H1 (cell line): ENCODE measurements at regions not wholly inside any gene's neighbourhood (a gene's known extent, or its start where the extent isn't known, plus 50 kb on each side); places are given as distances from the start of the nearest gene placed in this dataset.

Experiments
- CTCF ChIA-PET: fragments of 300-600 bp; sonication (Branson Sonifier 250); formaldehyde crosslinking; loops from one replicate; lab custom pipeline; 2021; ENCODE audit not compliant: partially characterized antibody; lab: Charles Lee
- POLR2A ChIA-PET: fragments of 300-600 bp; sonication (Branson Sonifier 250); formaldehyde crosslinking; loops from one replicate; lab custom pipeline; 2021; ENCODE audit warnings: inconsistent platforms; ENCODE audit not compliant: partially characterized antibody; lab: Charles Lee
- DNase-seq, 2 experiments: peaks; one replicate each; pipeline versions ENCODE4 v3.0.0 to v3.0.0-alpha.2; 2010 to 2022; ENCODE audit warnings: low spot score in 2 of 2, low read depth in 1 of 2, mixed read lengths in 1 of 2
- FAIRE-seq: peaks from 2 replicates; lab custom pipeline; 2011; peaks lifted over from hg19 to GRCh38; lab: Jason Lieb, UNC
- H2AFZ ChIP-seq: 2 replicates; pipeline ENCODE4 v1.8.1; 2012; ENCODE audit warnings: low read length, inconsistent platforms
- H2AK5ac ChIP-seq: 2 replicates; pipeline ENCODE4 v1.6.1; 2013; ENCODE audit warnings: low read depth, low read length
- H2BK120ac ChIP-seq: replicated peaks from 2 replicates; pipeline ENCODE3; 2013; ENCODE audit warnings: low read depth, low read length, inconsistent platforms
- H2BK12ac ChIP-seq: 2 replicates; pipeline ENCODE4 v1.6.1; 2013; ENCODE audit warnings: low read depth, low read length
- H2BK15ac ChIP-seq: 2 replicates; pipeline ENCODE4 v1.6.1; 2013; ENCODE audit warnings: low read length
- H2BK20ac ChIP-seq: 2 replicates; pipeline ENCODE4 v1.6.1; 2013; ENCODE audit warnings: low read length
- H2BK5ac ChIP-seq: 2 replicates; pipeline ENCODE4 v1.6.1; 2013; ENCODE audit warnings: low read depth, low read length
- H3K14ac ChIP-seq: 2 replicates; pipeline ENCODE4 v1.6.1; 2013; ENCODE audit warnings: inconsistent platforms; ENCODE audit not compliant: insufficient read length
- H3K18ac ChIP-seq: 2 replicates; pipeline ENCODE4 v1.6.1; 2013; ENCODE audit warnings: low read length; ENCODE audit errors: extremely low read depth
- H3K23ac ChIP-seq: 2 replicates; pipeline ENCODE4 v1.6.1; 2013; ENCODE audit warnings: inconsistent platforms; ENCODE audit not compliant: insufficient read length
- H3K23me2 ChIP-seq: 2 replicates; pipeline ENCODE4 v1.6.1; 2013; ENCODE audit warnings: low read depth, low read length
- H3K27ac ChIP-seq: 2 replicates; pipeline ENCODE4 v1.6.1; 2011; ENCODE audit warnings: low read depth, low read length, inconsistent platforms
- H3K27me3 ChIP-seq, 4 experiments: replicated peaks in 1 of 4; 1 replicate in 1 of 4; 2 replicates in 3 of 4; pipeline versions ENCODE4 v1.6.1 to v1.8.1; 2011 to 2013; ENCODE audit warnings: low read length in 3 of 4, mild to moderate bottlenecking in 3 of 4, inconsistent platforms in 2 of 4, mixed read lengths in 2 of 4, moderate library complexity in 1 of 4; ENCODE audit not compliant: control insufficient read depth in 3 of 4, insufficient read depth in 3 of 4; ENCODE audit errors: extremely low read depth in 1 of 4
- H3K36me3 ChIP-seq, 4 experiments: 2 replicates each; pipeline versions ENCODE4 v1.6.1 to v1.8.1; 2011 to 2013; ENCODE audit warnings: mild to moderate bottlenecking in 4 of 4, low read length in 3 of 4, moderate library complexity in 2 of 4, control low read depth in 1 of 4, inconsistent platforms in 1 of 4; ENCODE audit not compliant: insufficient read depth in 4 of 4, control insufficient read depth in 2 of 4
- H3K4ac ChIP-seq: replicated peaks from 2 replicates; pipeline ENCODE3; 2013; ENCODE audit warnings: low read length, low read depth, mixed read lengths, inconsistent platforms; ENCODE audit not compliant: insufficient read length
- H3K4me1 ChIP-seq, 4 experiments: replicated peaks in 1 of 4; 1 replicate in 1 of 4; 2 replicates in 3 of 4; pipeline versions ENCODE4 v1.6.1 to v1.8.1; 2011 to 2013; ENCODE audit warnings: low read length in 3 of 4, inconsistent platforms in 2 of 4, mixed read lengths in 1 of 4; ENCODE audit not compliant: insufficient read depth in 4 of 4, control insufficient read depth in 3 of 4
- H3K4me2 ChIP-seq, 2 experiments: 2 replicates each; pipeline versions ENCODE4 v1.6.1 to v1.8.1; 2011 to 2013; ENCODE audit warnings: low read depth in 2 of 2, low read length in 2 of 2, control low read depth in 1 of 2, inconsistent platforms in 1 of 2, mild to moderate bottlenecking in 1 of 2; ENCODE audit not compliant: insufficient read depth in 1 of 2
- H3K4me3 ChIP-seq, 4 experiments: fragments of 200-600, 300-600 bp in 1 of 4; sonication (generic), shearing (Covaris generic), sonication (Bioruptor Twin) in 1 of 4; 2 replicates each; pipeline versions ENCODE4 v1.5.1 to v1.8.1; 2011 to 2016; ENCODE audit warnings: low read length in 4 of 4, low read depth in 3 of 4, control low read depth in 2 of 4, inconsistent platforms in 2 of 4, mild to moderate bottlenecking in 2 of 4, mixed read lengths in 1 of 4, moderate library complexity in 1 of 4; ENCODE audit not compliant: insufficient read depth in 2 of 4; ENCODE audit errors: extremely low read depth in 1 of 4
- H3K56ac ChIP-seq: replicated peaks from 2 replicates; pipeline ENCODE3; 2013; ENCODE audit warnings: low read depth, mild to moderate bottlenecking, mixed read lengths, low read length, inconsistent platforms; ENCODE audit not compliant: insufficient read length
- H3K79me1 ChIP-seq: 2 replicates; pipeline ENCODE4 v1.6.1; 2013; ENCODE audit warnings: low read depth, low read length, control low read depth
- H3K79me2 ChIP-seq, 2 experiments: 2 replicates each; pipeline versions ENCODE4 v1.6.1 to v1.8.1; 2012 to 2013; ENCODE audit warnings: low read length in 2 of 2, mild to moderate bottlenecking in 2 of 2, inconsistent platforms in 1 of 2; ENCODE audit not compliant: insufficient read depth in 2 of 2, control insufficient read depth in 1 of 2
- H3K9ac ChIP-seq, 4 experiments: replicated peaks in 1 of 4; 1 replicate in 1 of 4; 2 replicates in 3 of 4; pipeline versions ENCODE4 v1.6.1 to v1.8.1; 2011 to 2013; ENCODE audit warnings: low read depth in 3 of 4, low read length in 3 of 4, control low read depth in 2 of 4, mild to moderate bottlenecking in 2 of 4, moderate library complexity in 2 of 4, inconsistent platforms in 1 of 4; ENCODE audit errors: extremely low read depth in 1 of 4
- H3K9me3 ChIP-seq, 2 experiments: 2 replicates each; pipeline versions ENCODE4 v1.6.1 to v1.8.1; 2012 to 2013; ENCODE audit warnings: mild to moderate bottlenecking in 2 of 2, moderate library complexity in 2 of 2, control low read depth in 1 of 2, inconsistent platforms in 1 of 2, low read depth in 1 of 2, low read length in 1 of 2, mixed read lengths in 1 of 2; ENCODE audit not compliant: insufficient read depth in 2 of 2
- H4K20me1 ChIP-seq, 2 experiments: replicated peaks in 1 of 2; 2 replicates each; pipeline versions ENCODE3 to v1.8.1; 2011 to 2013; ENCODE audit warnings: inconsistent platforms in 2 of 2, low read length in 2 of 2, mild to moderate bottlenecking in 1 of 2; ENCODE audit not compliant: insufficient read depth in 2 of 2, control insufficient read depth in 1 of 2
- H4K5ac ChIP-seq: 2 replicates; pipeline ENCODE4 v1.6.1; 2013; ENCODE audit warnings: low read length, low read depth, mixed read lengths, inconsistent platforms; ENCODE audit not compliant: insufficient read length
- H4K8ac ChIP-seq: 2 replicates; pipeline ENCODE4 v1.8.0; 2013; ENCODE audit warnings: mild to moderate bottlenecking, moderate library complexity, low read length, inconsistent platforms; ENCODE audit not compliant: insufficient read depth; ENCODE audit errors: extremely low read depth
- H4K91ac ChIP-seq: replicated peaks from 2 replicates; pipeline ENCODE3; 2013; ENCODE audit warnings: low read length, mixed read lengths, inconsistent platforms; ENCODE audit not compliant: insufficient read length
- CBX8 ChIP-seq: fragments of 300-800, 300-1000 bp; sonication (generic); IDR thresholded peaks from 2 replicates; pipeline ENCODE4 v1.7.1; 2016; ENCODE audit warnings: low read depth, low read length, borderline replicate concordance
- GABPA ChIP-seq: IDR thresholded peaks from 2 replicates; pipeline ENCODE4 v1.6.1; 2011; ENCODE audit warnings: mild to moderate bottlenecking, low read length, moderate library complexity, borderline replicate concordance; ENCODE audit not compliant: insufficient read depth
- POLR2A ChIP-seq, 2 experiments: IDR thresholded peaks; 1 replicate in 1 of 2; 2 replicates in 1 of 2; pipeline ENCODE4 v1.6.1; 2011; ENCODE audit warnings: low read depth in 2 of 2, low read length in 2 of 2, mild to moderate bottlenecking in 2 of 2; ENCODE audit errors: control extremely low read depth in 1 of 2
- RXRA ChIP-seq: IDR thresholded peaks from 2 replicates; pipeline ENCODE4 v1.6.1; 2011; ENCODE audit warnings: low read depth, mild to moderate bottlenecking, low read length, moderate library complexity; ENCODE audit not compliant: insufficient read depth
- SAP30 ChIP-seq: fragments of 300-600 bp; sonication (generic); IDR thresholded peaks from 2 replicates; pipeline ENCODE4 v1.7.1; 2012; ENCODE audit warnings: low read length, moderate library complexity, mild to moderate bottlenecking, inconsistent platforms; ENCODE audit not compliant: insufficient read depth, insufficient replicate concordance
- SP2 ChIP-seq: IDR thresholded peaks from 2 replicates; pipeline ENCODE4 v1.6.1; 2012; ENCODE audit warnings: mild to moderate bottlenecking, low read length, inconsistent platforms
- TAF7 ChIP-seq: optimal IDR thresholded peaks from 2 replicates; pipeline ENCODE3; 2011; ENCODE audit warnings: low read depth, mild to moderate bottlenecking, inconsistent platforms, low read length, moderate library complexity, borderline replicate concordance
- WGBS, 2 experiments: shearing (Covaris generic) in 1 of 2; methylation state at CpG; one replicate each; pipeline versions ENCODE4 v1.1.6 to v1.1.7; 2013 to 2015; ENCODE audit warnings: low lambda C conversion rate in 2 of 2, mixed read lengths in 2 of 2, inconsistent platforms in 1 of 2, low coverage in 1 of 2, missing lambda C conversion rate in 1 of 2; ENCODE audit not compliant: insufficient replicate concordance in 2 of 2, insufficient coverage in 1 of 2, insufficient read length in 1 of 2; ENCODE audit errors: extremely low coverage in 1 of 2, missing lambda C conversion rate in 1 of 2; 5-methylcytosine and 5-hydroxymethylcytosine counted together

- Histone ChIP-seq H3K4ac (no peak overlapping the region), H2BK5ac (no peak overlapping the region), H3K23me2 (no peaks in the 10 kb centered on the region), H4K20me1 (no peaks in the 10 kb centered on the region), H2BK15ac (no peak overlapping the region), H3K4me2 (no peak overlapping the region), H3K79me1 (no peaks in the 10 kb centered on the region), H4K8ac (no peak overlapping the region), H2AFZ (no peak overlapping the region), H2BK20ac (no peak overlapping the region), H2BK120ac (no peak overlapping the region), H3K9me3 (no peaks in the 10 kb centered on the region), H3K27ac (no peak overlapping the region), H2AK5ac (no peak overlapping the region), H2BK12ac (no peak overlapping the region), H3K14ac (no peak overlapping the region), H3K27me3 (no peaks in the 10 kb centered on the region), H3K4me1 (no peaks in the 10 kb centered on the region), H3K36me3 (no peaks in the 10 kb centered on the region), H3K23ac (no peak overlapping the region), H3K79me2 (no peaks in the 10 kb centered on the region), H3K56ac (no peak overlapping the region), H4K91ac (no peak overlapping the region), H4K5ac (no peak overlapping the region), H3K4me3 (no peak overlapping the region), H3K18ac (no peak overlapping the region), H3K9ac (no peak overlapping the region)
- DNase-seq = no peak
- WGBS, 2 experiments = 86% methylated on average over 6 of the region's 6 CpGs; no CpG with 5 or more reads in 1 of the 2 experiments
- POLR2A ChIA-PET = no interaction called here
- FAIRE-seq = no peak
- CTCF ChIA-PET = interaction anchor here (1.0 to 1.2 kb wide), 2 partner anchors 12 to 158 kb away, joined by 3 read pairs; no protein-coding TSS in a partner anchor
- TF ChIP-seq TAF7 (no peak), RXRA (no peak), GABPA (no peak), POLR2A (IDR thresholded peaks at IDR 0.05; ENCODE audit: control extremely low read depth in 1 of 2, low read depth in 2 of 2, low read length in 2 of 2) (no peak), CBX8 (no peak), SP2 (no peak), SAP30 (no peak)
Measured at GRCh38 chr2:230640540-230641011, 72.1 kb upstream of the CAB39 start.
